ENCODE measurements at regions not wholly inside any gene's neighbourhood (a gene's known extent, or its start where the extent isn't known, plus 50 kb on each side); places are given as distances from the start of the nearest gene placed in this dataset.
"Not testable (repeated sequence)": the region's sequence is repeated elsewhere in the genome, so short reads cannot be mapped to it uniquely, and the experiment has no call there.

DNA sequence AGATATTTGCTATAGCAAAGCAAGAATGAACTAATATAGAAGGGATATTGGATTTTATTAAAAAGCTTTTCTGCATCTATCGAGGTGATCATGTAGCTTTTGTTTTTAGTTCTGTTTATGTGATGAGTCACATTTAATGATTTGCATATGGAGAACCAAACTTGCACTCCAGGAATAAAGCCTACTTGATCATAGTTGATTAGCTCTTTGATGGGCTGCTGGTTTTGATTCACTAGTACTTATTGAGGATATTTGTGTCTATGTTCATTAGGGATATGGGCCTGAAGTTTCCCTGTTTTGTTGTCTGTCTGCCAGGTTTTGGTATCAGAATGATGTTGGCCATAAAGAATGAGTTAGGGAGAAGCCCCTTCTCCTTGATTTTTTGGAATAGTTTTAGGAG, 310.7 kb downstream of the ARPP21 start:
- no peak for DNase-seq

DNA sequence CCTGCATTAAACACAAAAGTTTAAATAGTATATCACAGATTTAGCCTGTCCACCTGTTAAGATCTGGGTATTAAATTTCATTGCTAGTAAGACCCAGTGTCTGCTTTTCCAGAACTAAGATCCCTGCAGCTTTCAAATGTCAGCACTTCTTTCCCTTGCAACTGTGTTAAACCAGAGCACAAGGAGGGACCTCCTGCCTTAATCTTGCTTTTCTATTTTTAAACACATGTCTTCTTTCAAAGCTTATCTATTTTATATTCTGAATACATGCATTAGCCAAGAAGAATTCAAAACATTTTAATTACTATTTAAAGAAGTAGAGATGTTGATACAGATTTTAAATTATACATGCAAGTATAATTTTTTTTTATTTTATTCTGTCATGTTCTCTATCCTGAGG, 315.1 kb downstream of the ARPP21 start:
- DNase-seq = no peak

DNA sequence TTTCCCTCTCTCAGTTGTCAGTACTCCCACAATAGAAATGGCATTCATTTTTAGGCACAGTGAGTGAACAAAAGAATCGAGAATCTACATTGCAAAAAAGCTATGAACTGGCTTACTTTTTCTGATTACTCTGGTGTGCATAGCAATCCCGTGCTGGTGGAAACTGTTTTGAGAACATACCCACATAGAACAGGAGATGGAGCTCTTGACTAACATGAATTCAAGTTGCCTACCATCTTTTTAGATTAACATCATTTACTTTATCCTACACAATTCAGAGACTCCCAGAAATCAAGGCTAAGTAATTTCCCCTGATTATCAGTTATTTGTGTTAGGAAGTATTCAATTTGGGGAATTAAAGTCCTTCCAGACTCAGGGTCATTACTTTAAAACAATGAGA, 326.6 kb downstream of the ARPP21 start:
- no peak for DNase-seq

DNA sequence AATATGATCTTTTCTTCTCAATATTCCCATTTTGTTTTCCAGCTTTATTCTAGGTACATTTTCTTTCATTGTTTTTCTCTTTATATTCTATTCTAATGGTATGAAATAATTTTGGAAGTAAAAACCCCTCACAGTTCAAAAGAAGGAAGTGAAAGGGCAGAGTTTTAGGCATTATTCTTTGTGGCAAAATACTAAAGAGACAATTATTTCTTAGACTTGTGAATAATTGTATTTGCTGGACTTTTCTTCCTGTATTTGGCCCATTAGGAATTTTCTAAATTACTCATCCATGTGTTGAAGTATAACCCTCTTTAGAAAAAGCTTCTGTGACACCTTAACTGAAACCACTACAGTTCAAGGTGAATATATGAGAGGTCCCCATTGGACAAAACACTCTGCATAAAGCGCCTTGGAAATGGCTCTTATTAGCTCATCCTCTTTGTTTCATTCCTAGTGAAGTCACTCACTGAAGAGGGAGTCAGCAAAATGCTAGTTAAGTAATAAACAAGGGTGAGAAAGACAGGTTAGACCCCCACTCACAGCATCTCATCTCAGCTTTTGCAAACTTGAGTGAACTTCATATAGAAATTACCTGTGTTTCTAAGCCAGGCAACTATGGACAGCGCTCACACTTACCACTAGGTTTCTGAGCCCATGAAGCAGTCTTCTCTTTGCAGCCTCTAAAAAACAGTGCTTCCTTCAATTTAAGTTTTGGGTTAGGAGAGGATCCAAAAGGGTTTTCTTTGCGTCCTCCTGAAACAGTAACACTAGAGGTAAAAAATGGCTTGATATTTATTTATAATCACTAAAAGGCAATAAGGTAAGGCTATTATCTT, 327.5 kb downstream of the ARPP21 start:
- no peak for DNase-seq

DNA sequence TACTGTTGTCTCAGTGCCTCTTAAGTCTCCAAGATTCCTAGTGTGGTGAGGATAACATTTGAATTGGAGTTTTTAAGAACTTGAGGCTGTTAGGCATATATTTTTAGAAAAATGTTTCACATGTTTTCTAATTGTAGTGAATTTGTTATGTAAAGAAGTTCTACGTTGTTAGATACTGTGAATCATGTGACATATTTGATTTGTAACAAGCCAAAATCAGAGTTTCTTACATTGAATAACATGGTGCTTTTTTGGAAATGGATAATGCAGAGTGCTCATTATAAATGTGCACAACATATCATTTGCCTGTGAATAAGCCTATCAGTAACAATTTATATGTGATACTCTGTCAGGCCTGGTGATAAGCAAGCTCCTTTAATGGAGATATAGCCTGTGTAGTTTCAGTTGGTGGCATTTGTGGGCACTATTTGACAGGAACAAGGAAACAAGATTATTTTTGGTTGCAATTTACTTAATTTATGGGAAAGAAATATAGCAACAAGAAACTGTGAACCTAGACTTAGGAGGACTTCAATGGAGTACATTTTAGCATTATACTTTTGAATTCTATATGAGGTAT, 328.8 kb downstream of the ARPP21 start:
- no peak for DNase-seq

DNA sequence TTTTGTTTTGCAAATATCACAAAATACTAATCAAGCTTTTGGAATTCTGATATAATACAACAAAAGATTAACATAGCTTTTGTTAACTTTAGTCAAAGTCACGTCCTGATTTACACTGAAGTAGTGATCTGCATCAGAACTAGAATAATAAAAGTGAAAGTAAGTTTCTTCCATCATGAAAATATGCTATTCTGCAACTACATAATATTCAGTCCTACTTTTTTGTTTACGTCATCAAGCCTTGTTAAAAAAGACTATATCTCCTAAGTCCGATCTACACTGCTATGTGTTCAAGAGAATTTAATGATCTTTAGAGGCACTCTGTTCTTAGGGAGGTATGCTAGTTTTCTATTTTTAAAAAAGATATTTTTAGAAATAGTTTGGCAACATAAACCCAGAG, 330.1 kb downstream of the ARPP21 start:
- no peak for DNase-seq

DNA sequence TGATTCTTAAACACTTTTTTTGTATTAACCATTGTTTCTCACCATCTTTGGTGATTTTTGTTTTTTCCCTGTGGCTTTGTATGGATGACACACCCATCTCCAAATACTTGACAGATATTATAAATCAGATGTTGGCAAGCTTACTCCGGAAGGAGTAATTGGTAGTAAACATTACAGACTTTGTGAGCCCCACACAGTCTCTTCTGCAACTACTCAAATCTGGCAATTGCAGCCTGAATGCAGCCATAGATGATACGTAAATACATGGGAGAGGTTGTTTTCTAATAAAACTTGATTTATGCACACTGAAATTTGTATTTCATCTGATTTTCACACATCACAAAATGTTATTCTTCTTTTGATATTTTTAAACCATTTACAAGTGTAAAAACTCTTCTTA, 331.5 kb downstream of the ARPP21 start:
- no peak for DNase-seq

DNA sequence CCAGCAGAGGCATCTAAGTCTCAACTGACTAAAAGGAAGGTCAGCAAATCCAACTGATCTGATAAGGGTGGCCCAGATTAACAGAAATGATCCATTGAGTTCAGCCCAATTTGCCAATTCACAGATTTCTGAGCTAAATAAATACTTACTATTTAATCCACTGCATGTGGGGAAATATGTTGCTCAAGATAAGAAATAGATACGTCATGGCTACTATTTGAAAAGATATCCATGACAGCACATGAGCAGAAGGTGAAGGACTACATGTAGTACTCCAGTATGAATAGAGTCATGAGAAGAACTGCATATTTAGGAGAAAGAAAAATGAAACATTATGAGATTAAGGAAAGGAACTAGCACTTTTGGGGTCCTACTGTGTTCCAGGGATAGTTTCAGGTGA, 332.4 kb downstream of the ARPP21 start:
- no peak for DNase-seq

DNA sequence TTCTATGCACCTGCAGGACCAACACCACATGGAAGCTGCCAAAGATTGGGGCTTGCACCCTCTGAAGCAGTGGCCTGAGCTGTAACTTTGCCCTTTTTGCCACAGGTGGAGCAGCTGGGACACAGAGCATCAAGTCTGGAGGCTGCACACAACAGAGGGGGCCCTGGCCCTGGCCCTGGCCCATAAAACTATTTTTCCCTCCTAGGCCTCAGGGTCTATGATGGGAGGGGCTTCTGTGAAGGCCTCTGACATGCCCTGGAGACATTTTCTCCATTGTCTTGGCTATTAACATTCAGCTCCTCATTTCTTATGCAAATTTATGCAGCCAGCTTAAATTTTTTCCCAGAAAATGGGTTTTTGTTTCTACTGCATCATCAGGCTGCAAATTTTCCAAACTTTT, 335.5 kb downstream of the ARPP21 start:
- no peak for DNase-seq

DNA sequence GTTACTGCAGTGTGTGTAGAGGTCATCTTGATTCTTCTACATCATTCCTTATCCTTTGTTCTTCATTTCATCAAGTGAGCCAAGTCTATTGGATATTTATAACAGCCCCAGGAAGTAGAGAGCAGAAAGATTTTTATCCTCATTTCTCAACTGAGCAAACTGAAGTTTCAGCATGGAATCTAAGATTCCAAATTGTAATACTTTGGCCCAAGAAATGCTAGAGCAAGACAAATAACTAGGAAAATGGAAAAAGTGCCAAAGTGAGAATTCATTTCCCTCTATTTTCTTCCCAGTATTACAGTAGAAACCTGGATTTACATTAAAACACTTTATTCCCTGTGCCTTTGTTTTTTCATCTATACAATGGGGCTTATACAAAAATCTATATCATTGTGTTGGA, 346.8 kb downstream of the ARPP21 start:
- no peak for DNase-seq

DNA sequence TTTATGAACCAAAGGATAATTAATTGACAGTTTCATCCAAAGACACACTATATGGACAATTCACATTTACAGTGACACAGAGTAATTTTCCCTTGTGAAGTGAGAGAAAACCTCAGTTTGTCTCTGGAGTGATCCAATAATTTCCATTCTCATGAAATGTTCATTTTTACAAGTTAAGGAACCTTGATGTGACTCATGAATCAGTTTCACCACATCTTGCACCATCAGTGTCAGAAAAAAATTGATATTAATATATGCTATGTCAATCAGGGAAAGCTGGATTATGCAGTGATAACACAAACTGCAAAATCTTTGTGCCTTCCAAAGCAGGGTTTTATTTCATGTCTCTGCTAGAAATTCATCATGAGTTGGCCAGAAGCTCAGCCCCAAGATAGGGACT, 348.1 kb downstream of the ARPP21 start:
- DNase-seq = no peak

DNA sequence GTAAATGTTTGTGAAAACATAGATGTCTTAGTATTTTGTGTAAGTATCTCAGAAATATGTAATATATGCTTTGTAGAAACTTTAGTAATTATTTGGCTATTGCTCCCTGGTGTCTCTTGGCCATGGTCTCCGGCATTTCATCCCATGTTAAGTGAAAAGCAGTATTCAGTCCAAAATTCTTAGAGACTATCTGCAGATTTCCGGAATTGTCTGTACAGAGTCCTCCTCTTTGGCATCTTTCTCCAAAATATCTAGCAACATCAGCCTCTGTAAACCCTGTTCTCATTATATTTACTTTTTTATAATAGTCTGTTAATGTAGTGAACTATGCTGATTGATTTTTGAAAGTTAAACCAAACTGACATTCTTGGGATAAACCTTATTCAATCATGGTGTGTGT, 352.7 kb downstream of the ARPP21 start:
- no peak for DNase-seq

DNA sequence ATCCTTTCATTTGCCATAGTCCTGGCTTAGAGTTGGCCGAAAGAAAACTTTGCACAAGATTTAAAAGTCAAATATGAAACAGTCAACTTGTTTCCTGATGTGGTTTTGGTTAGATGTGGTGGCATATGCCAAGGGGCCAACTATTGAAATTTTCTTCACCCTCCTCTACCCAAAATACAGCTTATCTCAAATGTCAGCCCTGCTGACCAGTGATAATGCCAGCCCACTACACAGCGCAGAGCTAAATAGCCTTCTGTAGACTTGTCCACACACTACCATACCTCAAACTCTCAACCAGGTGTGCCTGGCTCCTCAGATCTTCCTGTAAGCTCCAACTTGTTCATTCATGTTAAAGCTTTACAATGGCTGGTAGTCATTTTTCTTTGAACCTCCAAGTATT, 368.5 kb upstream of the STAC start:
- no peak for DNase-seq

DNA sequence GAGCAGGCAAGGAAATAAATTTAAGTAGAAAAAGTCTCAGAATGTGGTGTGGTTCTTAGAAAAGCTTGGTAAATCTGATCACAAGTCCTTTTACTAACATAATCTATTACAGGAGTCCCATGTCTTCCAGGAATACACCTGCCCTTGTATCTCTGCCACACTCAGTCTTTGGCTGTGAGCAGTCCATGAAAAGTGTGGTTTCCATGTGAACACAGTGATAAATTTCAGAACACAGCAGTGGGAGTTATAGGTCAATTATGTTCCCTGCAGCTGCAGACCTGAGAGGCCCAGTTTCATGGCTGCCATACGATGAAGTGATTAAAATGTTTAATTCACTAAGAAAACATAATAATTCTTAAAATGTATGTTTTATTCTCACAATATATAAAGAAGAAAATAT, 366.9 kb upstream of the STAC start:
- DNase-seq = no peak

DNA sequence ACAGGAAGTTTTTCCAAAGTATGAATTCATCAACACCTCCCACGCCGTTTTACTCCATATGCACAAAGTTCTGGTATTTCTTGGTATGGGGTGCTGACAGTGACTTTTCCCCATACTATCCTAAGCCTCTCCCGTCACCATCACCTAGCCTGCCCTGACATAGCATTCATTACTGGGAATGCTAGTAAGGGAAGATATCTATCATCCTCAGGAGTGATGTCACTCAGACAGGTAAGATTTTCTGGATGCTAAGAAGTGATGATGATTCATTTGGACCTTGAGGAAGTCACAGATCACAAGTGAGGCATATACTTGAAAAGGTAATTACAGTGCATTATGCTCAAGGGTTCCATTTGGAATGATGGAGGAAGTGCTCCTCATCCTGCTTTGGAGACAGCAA, 355.1 kb upstream of the STAC start:
- no peak for DNase-seq

DNA sequence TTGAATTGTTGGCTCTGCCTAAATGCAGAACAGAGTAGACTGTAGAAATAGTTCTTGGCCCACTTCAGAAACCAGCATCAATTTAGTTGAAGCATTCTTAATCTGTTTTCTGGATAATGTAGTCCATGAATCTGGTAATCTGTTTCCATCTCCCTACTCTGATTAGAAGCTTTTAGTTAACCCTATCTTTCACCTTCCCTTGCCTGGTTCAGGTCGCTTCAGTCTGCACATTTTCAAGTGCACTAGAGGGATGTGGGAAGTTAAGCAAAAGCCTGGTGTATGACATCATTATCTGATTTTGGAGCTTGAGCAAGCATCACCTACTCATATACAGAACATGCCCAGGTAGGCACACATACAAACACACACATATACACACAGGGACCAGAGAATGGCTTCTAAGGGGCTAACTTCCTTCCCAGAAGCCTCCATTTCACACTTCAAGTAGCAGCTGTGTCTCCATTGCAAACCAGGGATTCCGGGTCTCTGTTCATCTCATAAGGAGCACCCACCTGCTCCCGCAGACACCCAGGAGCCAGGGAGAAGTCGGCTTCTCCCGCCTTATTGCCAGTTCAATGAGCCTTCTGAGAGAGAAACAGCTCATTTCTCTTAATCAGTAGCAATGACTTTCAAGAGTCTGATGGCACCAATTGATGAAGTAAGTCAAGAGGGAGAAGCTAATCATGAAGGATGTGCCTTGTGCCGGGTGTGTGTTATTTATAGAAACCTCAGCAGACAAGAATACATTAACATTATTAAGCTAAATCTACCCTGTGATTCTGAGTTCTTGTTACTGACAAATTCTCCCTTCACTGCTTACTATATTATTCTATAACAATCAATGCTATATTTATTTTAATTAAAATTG, 347.9 kb upstream of the STAC start:
- DNase-seq = no peak

DNA sequence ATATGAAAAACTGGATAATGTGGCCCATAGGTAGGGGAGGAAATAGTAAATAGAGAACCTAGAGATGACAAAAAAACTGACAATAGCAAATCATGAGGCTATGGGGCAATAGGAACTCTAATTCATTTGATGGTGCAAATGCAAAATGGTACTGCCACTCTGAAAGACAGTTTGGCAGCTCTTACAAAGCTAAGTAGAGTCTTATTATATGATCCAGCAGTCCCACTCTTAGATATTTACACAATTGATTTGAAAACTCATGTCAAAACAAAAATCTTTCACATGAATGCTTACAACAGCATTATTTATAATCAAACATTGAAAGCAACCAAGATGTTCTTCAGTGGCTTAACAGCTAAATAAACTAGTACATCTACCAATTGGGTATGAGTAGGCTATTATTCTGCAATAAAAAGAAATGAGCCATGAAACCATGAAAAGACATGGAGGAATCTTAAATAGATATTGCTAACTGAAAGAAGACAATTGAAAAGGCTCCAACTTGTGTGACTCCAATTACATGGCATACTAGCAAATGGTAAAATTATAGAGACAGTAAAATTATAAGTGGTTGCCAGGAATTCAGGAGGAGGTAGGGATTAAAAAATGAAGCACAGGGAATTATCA, 321.8 kb upstream of the STAC start:
- DNase-seq = no peak

DNA sequence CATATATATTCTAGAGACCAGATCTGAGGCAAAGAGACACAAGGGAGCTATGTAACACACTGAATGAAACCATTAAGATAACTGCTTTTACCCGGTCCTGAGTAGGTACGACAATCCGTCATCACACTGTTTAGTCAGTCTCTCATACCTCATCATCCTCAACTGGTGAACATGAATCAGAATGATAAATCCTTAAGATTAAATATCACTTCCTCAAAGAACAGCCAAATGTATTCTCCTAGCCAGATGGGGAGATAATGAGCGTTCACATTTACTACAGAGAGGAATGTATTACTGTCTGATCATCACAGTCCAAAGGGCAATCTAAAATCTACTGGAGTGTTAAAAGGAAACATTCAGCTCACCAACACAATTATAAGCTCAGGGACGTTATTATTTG, 319.4 kb upstream of the STAC start:
- no peak for DNase-seq

DNA sequence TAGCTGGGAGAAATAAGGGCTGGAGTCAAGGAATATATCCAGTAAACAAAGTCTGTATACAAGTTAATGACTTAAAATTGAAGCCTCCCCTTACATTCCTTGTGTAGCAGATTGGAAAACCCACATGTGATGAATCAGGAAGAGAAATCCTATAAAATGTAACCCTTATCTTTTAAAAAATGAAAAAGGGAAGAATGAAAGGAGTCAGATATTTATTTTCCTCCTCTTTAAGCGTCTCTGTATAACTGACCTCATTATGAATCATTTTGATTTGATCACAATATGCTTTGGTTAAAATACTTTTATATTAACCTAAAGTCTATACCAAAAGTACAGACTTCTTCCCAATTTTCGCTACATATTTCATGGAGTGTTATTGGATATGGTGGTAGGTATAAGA, 316.3 kb upstream of the STAC start:
- DNase-seq = no peak

DNA sequence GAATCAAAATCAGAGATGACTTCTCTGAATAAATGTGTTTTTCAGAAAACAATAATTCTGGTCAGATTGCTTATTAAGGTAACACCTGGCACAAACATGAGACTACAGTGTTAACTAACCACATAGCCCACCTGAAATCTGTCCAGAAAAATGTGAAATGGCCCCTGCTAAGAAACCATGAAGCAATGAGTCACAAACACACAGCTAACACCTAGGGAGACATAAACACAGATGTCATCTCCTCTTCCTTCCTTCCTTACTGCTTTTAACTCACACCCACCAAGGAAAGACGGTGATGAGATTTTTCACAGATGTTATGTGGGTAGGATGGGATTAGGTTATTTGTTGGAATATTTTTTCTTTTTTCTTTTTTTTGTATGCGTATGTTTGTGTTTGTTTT, 315.0 kb upstream of the STAC start:
- DNase-seq = no peak

DNA sequence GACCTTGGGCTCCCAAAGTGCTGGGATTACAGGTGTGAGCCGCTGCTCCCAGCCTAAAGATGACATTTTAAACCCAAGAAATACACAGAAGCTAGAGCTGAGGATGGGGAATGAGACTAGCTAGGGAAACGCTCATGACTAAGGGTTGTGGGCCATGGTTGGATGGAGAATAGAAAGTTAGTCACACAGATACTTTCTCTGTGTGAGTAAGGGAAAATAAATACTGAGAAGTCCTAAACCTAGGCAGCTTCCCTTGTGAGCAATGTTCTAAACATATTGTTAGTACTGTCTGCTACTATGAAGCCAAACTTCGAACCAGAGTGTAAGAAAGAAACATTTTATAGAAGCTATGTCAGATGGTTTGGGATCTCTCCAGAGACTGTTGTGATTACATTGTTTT, 304.8 kb upstream of the STAC start:
- DNase-seq = no peak

DNA sequence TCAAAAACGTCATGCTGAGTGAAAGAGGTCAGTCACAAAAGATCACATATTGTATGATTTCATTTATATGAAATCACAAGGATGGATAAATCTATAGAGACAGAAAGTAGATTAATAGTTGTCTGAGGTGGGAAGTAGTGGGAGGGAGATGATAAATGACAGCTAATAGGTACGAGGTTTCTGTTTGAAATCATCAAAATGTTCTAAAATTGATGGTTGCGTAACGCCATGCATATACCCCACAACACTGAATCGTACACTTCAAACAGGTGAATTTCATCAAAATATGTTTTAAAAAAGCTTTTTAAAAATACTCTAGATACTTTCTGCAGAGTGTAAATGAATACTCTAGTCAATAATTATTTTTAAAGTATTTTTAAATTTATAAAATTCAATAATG, 303.0 kb upstream of the STAC start:
- DNase-seq = no peak

DNA sequence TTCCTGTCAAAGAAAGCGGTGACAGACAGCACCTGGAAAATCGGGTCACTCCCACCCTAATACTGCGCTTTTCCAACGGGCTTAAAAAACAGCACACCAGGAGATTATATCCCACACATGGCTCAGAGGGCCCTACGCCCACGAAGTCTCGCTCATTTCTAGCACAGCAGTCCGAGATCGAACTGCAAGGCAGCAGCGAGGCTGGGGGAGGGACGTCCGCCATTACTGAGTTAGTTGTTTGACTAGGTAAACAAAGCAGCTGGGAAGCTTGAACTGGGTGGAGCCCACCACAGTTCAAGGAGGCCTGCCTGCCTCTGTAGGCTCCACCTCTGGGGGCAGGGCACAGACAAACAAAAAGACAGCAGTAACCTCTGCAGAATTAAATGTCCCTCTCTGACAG, 297.3 kb upstream of the STAC start:
- DNase-seq = not testable (repeated sequence)

DNA sequence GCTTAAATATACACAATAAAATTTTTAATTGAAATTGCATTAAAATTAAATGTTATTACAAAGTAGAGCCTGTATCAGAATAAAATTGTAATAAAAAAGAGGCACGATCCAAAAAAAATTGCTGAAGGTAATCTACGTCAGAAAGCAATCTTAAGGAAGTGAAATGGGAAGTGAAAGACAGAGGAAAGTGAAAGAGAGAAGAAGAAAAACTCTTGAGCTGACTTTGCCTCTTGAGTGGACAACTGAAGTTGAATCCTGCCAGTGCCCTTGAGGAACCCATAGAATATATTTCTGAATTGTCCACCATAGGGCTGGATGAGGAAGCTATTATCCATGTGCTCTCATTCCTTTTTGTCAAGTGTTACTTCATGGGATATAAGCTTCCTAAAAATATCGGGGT, 285.1 kb upstream of the STAC start:
- DNase-seq = no peak

All from right hindlimb (tissue), 1 donor.